T-helper 1 cell treated with Interleukin-12 subunit alpha and Interleukin-12 subunit beta and Interleukin-4 antibody, amounts not matched to agents 30 ng/mL and 1 ng/mL, for 36 hours (primary cell): ENCODE measurements at regions not wholly inside any gene's neighbourhood (a gene's known extent, or its start where the extent isn't known, plus 50 kb on each side); places are given as distances from the start of the nearest gene placed in this dataset.

Experiments
- intact Hi-C: fragments of 100-400 bp; cut with micrococcal nuclease; formaldehyde crosslinking; loops from one replicate; pipeline ENCODE4 v1.15.1; 2024

DNA sequence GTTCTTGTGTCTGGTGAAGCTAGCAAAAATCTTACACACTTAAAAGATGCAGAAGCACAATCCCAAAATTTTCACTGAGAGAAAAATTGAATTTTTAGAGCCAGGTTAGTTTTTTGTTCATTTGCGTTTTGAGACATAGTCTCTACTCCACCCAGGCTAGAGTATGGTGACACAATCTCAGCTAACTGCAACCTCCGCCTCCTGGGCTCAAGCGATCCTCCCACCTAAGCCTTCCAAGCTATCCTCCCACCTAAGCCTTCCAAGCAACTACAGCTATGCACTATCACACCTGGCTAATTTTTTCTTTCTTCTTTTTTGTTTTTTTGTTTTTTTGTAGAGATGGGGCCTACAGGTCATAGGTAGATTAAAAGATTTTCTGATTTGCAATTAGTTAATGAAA is 113.1 kb upstream of the RAB6C start:
- intact Hi-C loops: no loop called here

DNA sequence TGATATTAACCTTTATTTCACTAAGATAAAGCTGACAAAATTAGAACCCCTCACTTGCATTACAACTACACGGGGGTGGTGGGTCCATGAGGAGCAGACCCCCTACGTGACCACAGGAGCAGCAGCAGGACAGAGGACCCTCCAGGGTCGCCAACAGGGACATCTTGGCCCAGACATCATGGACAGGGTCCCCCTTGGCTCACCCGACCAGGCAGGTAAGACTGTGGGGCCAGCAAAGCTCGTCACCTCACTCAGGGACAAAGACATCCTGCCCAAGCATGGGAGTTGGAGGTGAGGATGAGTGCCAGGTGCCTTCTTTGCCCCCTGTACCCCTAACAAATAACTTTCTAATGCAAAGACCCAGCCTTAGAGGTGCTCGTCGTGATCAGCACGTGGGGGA is 111.3 kb upstream of the RAB6C start:
- intact Hi-C loops: no loop called here

DNA sequence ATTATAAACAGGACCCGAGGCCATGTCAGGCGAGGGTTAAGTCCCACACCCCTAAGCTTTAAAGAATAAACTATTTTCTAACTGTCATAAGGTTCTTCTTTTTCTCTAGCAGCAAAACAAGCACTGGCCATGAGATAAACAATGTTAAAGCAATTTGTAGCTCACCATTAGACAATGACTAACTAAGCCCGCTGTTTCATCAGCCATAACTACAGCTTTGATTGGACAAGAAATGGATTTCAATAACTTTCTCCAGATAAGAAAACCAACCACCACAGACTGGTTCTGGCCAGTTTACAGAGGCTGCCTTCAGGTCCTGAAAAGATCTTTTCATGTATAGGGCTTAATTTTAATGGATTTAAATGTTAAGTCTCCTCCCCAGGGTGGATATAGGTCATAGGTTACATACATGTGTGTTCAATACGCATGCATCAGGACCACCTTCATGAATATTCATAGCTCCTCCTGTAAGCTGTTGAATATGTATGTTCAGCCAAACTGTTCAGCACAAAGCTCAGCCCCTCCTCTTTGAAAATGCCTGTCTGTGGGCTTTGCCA is 108.7 kb upstream of the RAB6C start:
- intact Hi-C loops: no loop called here

DNA sequence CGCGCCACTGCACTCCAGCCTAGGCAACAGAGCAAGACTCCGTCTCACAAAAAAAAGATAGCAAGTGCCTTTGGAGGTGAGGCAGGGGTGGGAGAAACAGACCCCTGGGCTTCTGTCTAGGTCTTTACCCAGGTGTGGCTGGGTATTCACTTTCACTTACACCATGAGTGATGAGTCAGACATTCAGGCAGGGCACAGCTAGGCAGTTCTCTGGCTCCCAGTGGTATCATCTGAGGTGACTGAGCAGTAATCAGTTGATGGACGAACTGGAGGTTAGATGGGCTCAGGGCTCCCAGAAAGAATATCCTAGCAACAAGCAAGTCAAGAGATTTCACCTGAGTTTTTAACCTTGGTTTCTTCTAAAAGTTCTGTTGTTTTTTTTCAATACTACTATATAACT is 107.0 kb upstream of the RAB6C start:
- intact Hi-C loops: no loop called here

DNA sequence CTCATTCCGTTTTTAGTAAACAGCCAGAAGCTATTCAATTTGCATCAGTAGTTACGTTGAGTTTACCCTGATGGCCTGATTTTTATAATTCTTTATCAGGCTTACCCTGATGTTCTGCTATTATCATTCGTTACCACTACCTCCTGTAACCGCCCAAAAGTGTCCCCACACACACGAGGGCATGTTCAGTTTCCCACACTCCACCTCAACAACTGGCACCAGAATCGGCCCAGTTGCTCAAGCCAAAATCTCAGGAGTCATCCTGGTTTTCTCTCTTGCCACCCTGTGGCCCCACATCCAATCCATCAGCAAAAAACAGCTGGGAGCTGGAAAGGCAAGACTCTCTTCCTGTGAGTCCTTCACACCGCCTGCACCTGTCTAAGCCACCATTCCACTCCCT is 102.9 kb upstream of the RAB6C start:
- intact Hi-C loops: loop anchor here (5.0 kb wide), 1 partner anchor 306 kb away; the partner anchor contains the start of genes MZT2B and SMPD4

DNA sequence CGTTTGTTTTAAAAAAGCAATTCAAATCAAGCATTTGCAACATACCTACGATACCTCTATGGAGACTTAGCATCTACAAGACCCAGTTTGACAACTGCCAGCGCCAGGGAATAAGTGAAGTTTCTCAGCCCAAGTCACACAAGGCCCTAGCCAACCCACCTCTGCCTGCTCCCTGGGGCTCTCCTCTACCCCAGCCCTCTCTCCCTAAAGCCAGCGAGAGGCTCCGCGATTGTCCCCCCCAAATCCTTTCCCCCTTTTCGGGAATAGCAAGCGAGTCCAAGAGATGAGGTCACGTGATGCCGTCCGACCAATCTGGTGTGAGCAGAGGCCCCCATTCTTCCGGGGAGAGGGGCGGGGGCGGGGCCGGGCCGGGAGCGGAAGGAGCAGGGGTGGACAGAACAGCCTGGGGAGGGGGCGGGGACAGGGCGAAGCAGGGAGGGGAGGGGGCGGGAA is 102.2 kb upstream of the RAB6C start:
- intact Hi-C loops: loop anchor here (1.0 to 5.0 kb wide), 4 partner anchors 28 to 514 kb away; partner anchors contain the start of genes IMP4, MZT2B and SMPD4

DNA sequence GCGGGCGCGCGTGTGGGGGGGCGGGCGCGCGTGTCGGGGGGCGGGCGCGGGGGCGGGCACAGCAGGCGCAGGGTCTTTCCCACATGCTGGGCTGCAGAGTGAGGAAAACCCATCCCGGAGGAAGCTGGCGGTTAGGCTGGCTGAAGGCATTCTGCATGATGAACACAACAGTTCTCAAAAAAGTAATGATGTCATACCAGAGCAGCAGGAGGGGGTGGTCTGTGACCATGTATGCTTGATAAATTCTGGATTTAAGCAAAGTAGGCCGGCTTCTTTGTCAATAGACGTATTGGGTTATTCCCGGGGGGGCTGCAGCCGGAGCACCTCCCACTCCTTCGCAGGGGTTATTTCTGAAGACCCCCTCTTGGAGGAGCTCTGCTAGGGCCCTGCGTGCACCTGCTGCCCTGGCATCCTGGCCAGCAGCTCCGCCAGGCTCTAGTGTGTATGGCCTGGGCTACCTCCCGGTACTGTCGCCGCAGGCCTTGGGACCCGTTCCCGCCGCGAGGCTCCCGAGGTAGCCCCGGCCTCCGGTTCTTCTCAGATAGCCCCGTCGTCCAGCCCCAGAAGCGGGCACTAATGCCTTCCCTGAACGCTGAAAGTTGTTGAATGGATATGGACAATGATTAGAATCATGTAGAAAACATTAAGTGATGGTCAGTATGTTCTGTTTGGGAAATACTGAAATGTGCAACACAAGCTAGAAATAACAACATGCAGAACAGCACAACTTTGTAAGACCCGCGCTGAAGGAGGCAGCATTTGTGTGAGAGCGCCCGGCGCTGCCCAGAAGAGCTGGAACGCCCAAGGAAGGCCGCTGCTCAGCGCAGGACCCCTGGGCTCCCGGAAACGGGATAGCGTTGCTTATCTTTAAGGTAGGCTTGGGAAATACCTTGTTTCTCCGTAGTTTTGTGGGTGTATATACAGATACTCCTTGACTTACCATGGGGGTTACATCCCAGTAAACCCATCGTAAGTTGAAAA is 101.4 kb upstream of the RAB6C start:
- intact Hi-C loops: loop anchor here (1.0 to 5.0 kb wide), 4 partner anchors 29 to 513 kb away; partner anchors contain the start of genes IMP4, MZT2B and SMPD4

DNA sequence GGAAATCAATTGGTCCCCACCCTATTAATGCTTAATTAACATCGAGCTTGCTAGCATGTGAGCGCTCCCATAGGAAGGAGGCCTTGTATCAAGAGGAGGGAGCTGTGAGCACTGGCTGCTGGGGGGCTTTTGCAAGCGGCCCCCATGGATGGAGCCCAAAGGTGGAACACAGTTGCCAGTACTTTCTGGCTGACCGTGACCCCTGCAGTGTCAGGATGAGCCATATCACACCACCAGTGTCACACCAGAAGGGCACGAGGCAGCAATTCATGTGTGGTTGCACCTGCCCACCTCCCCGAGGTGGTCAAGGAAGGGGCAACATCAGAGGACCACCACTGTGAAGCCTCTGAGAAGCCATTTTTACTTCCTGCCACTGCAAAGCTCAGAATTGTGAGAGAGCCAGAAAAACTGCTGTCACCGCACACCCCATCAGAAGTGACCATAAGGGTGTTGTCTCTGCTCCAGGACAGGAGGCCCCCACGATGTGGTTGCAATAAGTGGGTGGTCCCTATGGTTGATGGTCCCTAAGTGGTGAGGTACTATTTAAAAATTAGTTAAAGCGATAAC is 99.8 kb upstream of the RAB6C start:
- intact Hi-C loops: loop anchor here (5.0 kb wide), 1 partner anchor 303 kb away; the partner anchor contains the start of genes MZT2B and SMPD4

DNA sequence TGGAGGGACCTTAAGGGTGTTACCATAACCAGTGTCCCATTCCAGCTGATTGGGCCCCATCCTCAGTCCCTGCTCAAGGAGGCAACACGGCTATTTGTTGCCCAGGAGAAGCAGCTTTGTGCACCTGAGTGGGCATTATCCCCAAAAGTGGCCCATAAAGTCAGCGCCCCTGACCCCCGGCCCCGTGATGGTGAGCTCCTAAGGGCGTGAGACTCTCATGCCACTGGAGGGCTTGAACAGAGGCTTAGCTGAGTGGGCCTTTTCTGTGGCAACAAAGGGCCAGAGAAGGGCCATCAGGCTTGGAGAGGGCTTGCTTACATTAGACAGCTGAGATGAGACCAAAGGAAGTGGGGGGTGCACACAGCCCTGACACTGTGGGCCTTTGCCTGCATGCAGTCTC is 99.2 kb upstream of the RAB6C start:
- intact Hi-C loops: no loop called here

DNA sequence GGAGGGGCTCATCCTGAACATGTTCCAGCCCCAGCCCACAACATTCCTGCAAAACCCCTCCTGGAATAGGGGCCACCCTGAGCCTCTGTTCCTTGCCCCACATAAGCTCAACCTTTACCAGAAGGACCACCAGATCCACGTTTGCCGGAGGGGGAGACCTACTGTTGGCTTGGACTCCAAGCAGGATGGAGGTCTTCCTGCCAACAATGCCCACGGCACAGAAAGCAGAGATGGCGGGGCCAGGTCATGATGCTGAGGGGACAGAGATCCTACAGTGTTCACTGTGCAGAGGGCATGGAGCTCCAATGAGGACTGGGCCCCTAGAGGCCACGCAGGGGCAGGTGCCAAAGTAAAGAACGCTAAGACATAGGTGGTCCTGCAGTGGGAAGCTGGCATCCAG is 98.5 kb upstream of the RAB6C start:
- intact Hi-C loops: no loop called here

DNA sequence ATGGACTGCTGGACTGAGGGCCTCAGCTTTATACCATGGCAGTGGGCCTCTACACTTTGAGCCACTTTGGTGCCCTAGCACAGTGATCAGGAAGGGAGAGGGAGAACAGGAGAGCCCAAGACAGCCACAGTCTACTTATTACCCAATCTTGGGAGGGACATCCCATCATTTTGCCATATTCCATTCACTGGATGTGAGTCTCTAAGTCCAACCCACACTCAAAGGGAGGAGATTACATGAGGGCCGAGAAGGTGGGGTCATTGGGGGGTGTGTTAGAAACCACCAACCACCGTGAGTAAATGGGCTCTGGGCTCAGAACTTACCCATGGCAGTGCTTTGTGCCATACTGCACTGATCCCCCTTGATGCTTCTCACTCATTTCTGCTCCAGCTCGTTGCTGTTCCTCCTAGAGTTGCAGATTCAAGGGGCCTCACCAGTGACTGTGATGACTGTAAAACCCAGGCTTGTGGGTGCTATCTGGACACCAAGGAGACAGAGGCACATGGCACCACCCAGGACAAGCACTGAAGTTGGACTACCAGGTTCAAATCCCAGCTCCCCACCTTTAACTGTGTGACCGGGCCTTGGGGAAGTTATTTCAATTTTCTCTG is 97.6 kb upstream of the RAB6C start:
- intact Hi-C loops: no loop called here

DNA sequence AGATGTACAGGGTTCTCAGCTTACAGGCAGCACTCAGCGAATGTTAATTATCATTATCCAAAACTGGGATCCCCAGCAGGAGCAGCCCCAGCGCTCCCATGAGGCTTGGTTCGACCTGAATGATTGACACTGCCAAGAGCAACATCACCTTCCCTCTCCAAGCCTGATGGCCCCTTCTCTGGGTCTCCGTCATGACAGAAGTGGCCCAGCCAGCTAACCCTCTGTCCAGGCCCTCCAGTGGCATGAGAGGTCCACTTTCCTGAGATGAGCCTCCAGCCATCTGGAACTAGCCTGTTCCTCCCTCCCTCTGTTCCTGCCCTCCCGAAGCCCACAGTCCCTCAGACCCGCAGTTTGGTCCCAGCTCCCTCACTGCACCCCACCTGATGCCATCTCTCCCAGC is 97.0 kb upstream of the RAB6C start:
- intact Hi-C loops: no loop called here

DNA sequence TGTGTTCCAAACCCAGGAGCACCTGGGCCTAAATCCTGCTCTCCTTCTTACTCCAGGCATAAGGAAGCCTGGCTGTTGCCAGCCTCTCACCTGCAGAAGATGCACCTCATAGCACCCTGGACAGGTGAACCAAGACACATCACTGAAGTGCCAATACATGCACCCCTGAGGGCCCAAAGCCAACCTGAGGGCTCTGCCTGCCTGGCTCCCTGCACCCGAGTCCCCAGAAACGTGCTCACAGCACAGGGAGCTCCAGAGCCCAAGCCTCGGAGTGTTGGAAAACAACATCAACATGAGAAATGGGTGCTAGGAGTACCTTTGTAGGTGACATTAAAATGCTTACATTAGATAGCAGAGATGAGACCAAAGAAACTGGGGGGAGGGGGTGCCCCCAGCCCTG is 96.3 kb upstream of the RAB6C start:
- intact Hi-C loops: no loop called here

DNA sequence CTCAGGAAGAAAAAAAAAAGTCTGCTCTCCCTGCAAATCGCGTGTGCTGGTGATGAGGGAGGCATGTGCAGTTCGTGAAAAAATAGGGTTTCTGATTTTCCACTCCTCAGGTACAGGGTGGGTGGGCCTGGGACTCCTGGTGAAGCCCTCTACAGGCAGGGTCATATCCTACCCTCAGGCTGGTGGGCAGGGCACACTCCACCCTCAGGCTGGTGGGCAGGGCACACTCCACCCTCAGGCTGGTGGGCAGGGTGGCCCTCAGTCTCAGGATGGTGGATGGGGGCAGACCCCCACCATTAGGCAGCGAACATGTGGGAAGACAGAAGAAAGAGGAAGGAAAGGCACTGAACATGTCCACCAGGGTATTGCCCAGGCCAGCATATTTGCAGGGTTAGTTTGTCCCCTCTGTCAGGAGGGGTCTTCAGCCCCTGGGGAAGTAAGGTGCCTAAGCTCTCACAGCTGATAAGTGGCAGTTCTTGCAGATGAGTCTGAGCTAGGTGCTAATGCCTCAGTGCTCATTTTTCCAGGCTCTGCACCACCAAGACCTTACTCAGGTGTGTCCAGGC is 95.2 kb upstream of the RAB6C start:
- intact Hi-C loops: no loop called here

DNA sequence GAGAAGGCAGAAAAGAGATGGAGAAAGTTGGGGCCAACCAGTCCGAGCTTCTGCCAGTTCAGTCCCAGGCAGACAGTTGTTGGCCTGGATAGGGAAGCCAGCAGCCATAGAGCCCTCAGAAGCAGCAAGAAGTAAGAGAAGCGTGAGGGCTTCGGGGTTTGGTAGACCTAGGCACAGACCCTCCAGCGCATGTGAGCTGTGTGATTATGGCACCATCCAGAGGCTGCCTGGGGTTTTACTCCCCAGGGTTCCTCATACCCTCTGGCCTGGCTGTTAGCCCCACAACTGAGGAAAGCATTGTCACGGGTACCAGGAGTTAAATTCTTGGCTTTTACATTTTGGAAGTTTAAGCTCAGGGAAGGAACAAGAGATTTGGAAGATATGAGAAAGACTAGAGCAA is 93.7 kb upstream of the RAB6C start:
- intact Hi-C loops: no loop called here

DNA sequence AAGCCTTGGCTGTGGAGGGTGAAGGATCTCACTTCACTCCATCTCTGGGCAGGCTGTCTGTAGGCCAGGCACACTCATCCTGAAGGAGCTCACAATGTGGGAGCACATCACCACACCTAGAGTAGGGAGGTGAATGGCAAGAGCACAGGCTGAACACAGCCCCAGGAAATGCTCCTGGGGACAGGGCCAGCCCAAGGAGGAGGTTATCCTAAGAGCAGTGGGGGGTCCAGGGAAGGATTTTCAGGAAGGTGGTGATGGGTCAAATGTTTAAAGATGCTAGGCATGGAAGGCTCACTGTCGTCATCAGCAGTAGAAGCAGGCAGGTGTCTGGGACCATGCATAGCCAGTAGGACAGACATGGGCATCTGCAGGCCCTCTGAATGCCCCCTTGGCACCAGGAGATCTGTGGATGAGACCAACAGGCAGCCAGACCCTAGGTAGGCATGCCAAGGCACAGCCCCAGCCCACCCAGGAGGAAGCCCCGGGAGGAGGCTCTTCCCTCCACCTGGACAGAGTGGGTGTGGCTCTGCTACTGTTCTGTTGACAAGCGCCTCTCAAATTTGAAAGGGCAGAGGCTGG is 91.7 kb upstream of the RAB6C start:
- intact Hi-C loops: no loop called here

DNA sequence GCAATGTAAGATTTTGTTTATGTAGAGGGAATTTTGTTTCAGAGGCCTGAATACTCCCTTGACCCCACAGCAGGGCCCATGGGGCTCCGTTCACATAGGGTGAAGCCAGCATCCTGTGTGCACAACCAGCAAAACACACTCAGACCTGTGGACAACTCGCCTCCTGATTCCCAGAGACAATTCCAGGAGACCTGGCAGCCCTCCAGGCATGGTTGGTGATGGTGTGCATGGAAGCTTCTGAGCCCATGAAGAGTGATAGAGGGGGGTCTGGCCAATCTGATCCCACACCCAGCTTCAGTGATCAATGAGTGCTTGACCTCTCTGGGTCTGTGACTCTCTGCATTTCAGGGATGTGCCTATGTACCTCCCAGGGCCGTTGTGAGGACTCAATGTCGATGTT is 91.0 kb upstream of the RAB6C start:
- intact Hi-C loops: no loop called here

DNA sequence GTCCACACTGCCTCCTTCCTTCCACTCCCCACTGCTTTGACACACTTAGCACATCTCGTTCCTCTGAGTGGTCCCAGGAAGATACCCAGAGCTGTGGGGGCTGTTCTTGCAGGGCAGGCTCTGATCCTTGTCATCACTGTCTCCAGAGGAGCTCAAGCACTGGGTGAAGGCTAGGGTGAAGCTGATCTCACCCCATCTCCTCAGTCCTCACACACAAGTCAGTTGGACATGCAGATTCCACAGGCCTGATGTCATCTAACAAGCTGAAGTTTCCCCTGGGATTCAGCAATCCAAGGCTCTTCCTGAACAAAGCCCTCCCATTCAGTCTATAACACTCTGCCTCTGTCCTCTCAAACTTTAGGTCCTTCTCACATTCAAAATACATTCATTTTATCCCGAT is 90.6 kb upstream of the RAB6C start:
- intact Hi-C loops: no loop called here

DNA sequence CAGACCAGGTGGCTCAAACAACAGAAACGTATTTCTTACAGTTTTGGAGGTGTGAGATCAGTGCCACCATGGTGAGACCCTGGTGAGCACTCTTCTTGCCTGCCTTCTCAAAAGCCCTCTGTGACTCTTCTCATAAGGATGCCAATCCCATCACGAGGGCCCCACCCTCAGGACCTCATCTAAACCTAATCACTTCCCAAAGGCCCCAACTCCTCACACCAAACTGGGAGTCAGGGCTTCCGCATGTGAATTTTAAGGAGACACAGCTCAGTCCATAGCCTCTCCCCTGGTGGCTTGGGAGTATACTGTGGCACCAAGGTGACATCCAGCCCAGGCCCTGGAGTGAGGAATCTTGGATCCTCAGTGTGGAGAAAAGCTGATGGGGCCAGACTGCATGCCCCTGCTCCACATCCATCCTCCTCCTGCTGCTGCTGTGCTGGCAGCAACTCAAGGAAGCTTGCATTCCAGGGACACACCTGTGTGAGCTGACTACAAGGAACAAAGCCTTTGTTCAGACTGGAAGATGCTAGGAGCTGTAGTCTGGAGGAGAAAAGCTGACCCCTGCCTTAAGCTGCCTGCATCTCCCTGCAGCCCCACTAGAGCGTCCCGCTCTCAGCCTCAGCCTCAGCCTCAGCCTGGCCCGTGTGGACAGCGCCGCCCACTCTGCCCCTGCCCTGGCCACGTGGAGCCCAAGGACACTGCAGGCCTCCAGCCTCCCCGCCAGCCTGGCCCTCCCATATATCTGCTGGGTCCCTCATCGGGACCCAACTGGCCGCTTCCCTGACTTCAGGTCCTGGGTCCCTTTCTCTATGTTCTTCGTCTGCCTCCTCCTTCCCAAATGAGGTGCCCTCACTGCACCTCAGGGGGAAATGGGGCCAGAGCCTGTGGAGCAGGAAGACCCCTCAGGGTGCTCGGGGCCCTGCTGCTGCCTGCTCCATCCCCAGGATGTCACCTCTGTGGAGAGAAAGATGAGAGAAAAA is 87.8 kb upstream of the RAB6C start:
- intact Hi-C loops: no loop called here

DNA sequence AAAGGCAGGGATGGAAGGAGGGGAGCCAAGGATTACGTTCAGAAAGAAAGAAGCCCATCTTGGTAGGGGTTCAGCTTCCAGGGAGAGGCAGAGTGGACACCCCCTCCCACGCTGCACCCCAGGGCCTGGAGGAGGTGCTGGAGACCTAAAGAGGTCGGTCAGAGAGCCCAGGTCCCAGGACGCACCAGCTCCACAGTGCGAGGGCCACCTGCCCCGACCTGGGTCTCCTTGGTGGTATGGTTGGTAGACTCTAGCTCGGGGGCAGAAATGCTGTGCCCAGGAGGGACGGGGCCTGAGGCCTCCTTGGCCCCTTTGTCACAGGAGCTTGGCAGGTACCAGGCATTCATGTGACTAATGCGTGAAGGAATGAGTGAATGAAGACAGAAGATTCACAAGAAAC is 87.1 kb upstream of the RAB6C start:
- intact Hi-C loops: no loop called here
